GM23248 (cell line): ENCODE measurements at regions not wholly inside any gene's neighbourhood (a gene's known extent, or its start where the extent isn't known, plus 50 kb on each side); places are given as distances from the start of the nearest gene placed in this dataset.

Source experiments
- EZH2 ChIP-seq: fragments of 200-600 bp; sonication (generic); IDR thresholded peaks from 2 replicates; pipeline ENCODE4 v1.6.1; 2018; ENCODE audit warnings: antibody characterized with exemption, mild to moderate bottlenecking; ENCODE audit not compliant: insufficient read depth, poor library complexity, severe bottlenecking
- EZH2phosphoT487 ChIP-seq: fragments of 200-600 bp; sonication (generic); IDR thresholded peaks from 2 replicates; pipeline ENCODE4 v1.6.1; 2018; ENCODE audit warnings: antibody characterized with exemption, moderate library complexity, mild to moderate bottlenecking, low read depth; ENCODE audit not compliant: insufficient read depth

GRCh38 chr5:30523061-30523460 is 670.4 kb upstream of the CDH6 start:
- no peak for TF ChIP-seq EZH2phosphoT487
- TF ChIP-seq EZH2 = no peak
